Tibial nerve (tissue), 4 donors: ENCODE measurements at regions not wholly inside any gene's neighbourhood (a gene's known extent, or its start where the extent isn't known, plus 50 kb on each side); places are given as distances from the start of the nearest gene placed in this dataset.

ENCODE experiments used
- DNase-seq, 2 donors: peaks; one replicate each; pipeline ENCODE4 v3.0.0-alpha.2; 2019; ENCODE audit warnings: low spot score in 2 of 2
- H3K27ac ChIP-seq, 4 donors: fragments of 200-600 bp; sonication (generic) in 3 of 4; one replicate each; pipeline ENCODE4 v1.5.1; 2017 to 2019; ENCODE audit warnings: mild to moderate bottlenecking in 1 of 4
- H3K27me3 ChIP-seq, 2 donors: fragments of 200-600 bp; sonication (generic) in 1 of 2; one replicate each; pipeline versions ENCODE4 v1.5.1 to v1.6.0; 2017 to 2019
- H3K36me3 ChIP-seq, 3 donors: fragments of 200-600 bp; sonication (generic); one replicate each; pipeline ENCODE4 v1.5.1; 2018 to 2019
- H3K4me1 ChIP-seq, 4 donors: fragments of 200-600 bp; sonication (generic) in 3 of 4; one replicate each; pipeline ENCODE4 v1.5.1; 2017 to 2019
- H3K4me3 ChIP-seq, 4 donors: fragments of 200-600 bp; sonication (generic) in 3 of 4; one replicate each; pipeline ENCODE4 v1.5.1; 2017 to 2019; ENCODE audit warnings: mild to moderate bottlenecking in 1 of 4, moderate library complexity in 1 of 4
- H3K9me3 ChIP-seq, 4 donors: fragments of 200-600 bp; sonication (generic) in 3 of 4; one replicate each; pipeline ENCODE4 v1.5.1; 2017 to 2019
- CTCF ChIP-seq, 5 experiments: fragments of 200-600 bp in 3 of 5; fragments of 450-650 bp in 2 of 5; sonication (generic) in 3 of 5; IDR thresholded peaks; one replicate each; pipeline ENCODE4 v1.5.1; 2016 to 2019; ENCODE audit warnings: antibody characterized with exemption in 5 of 5, mild to moderate bottlenecking in 3 of 5, moderate library complexity in 2 of 5
- EP300 ChIP-seq, 2 donors: sonication (generic); formaldehyde crosslinking; IDR thresholded peaks; one replicate each; pipeline ENCODE4 v1.6.1; 2017; ENCODE audit warnings: antibody characterized with exemption in 2 of 2, mild to moderate bottlenecking in 1 of 2
- POLR2A ChIP-seq, 2 donors: fragments of 450-650 bp; IDR thresholded peaks; one replicate each; pipeline ENCODE4 v1.6.1; 2017; ENCODE audit warnings: antibody characterized with exemption in 2 of 2, mild to moderate bottlenecking in 2 of 2, moderate library complexity in 2 of 2
- WGBS, 2 donors: methylation state at CpG; one replicate each; pipeline ENCODE4 v1.1.5; 2018; 5-methylcytosine and 5-hydroxymethylcytosine counted together

GRCh38 chr11:103619938-103620337, 416.5 kb upstream of the DDI1 start:
- Histone ChIP-seq H3K36me3 (no peaks in the 10 kb centered on the region), H3K9me3 (no peaks in the 10 kb centered on the region), H3K27me3 (no peaks in the 10 kb centered on the region), H3K27ac (no peak overlapping the region), H3K4me1 (no peaks in the 10 kb centered on the region), H3K4me3 (no peak overlapping the region)
- DNase-seq = no peak
- TF ChIP-seq POLR2A (IDR thresholded peaks at IDR 0.05) (no peak), EP300 (IDR thresholded peaks at IDR 0.05) (no peak), CTCF (IDR thresholded peaks at IDR 0.05) (no peak)
- 47 to 49% methylated on average over 2 of the region's 2 CpGs for WGBS, 2 donors

- Histone ChIP-seq H3K9me3 (no peaks in the 10 kb centered on the region), H3K27me3 (no peaks in the 10 kb centered on the region), H3K4me3 (no peak overlapping the region), H3K36me3 (no peaks in the 10 kb centered on the region), H3K4me1 (no peaks in the 10 kb centered on the region), H3K27ac (no peak overlapping the region)
- 75 to 83% methylated on average over 2 of the region's 2 CpGs for WGBS, 2 donors
- no peak for DNase-seq
- no peak for TF ChIP-seq EP300 (IDR thresholded peaks at IDR 0.05)
- no peak for TF ChIP-seq POLR2A (IDR thresholded peaks at IDR 0.05)
- TF ChIP-seq CTCF (IDR thresholded peaks at IDR 0.05) = no peak
Observed at GRCh38 chr11:103622296-103622695, 414.1 kb upstream of the DDI1 start.

GRCh38 chr11:103623933-103624332, 412.5 kb upstream of the DDI1 start:
- 77 to 87% methylated on average over 1 of the region's 1 CpG for WGBS, 2 donors
- Histone ChIP-seq H3K9me3 (no peaks in the 10 kb centered on the region), H3K27me3 (no peaks in the 10 kb centered on the region), H3K4me3 (no peak overlapping the region), H3K36me3 (no peaks in the 10 kb centered on the region), H3K27ac (no peak overlapping the region), H3K4me1 (no peaks in the 10 kb centered on the region)
- TF ChIP-seq POLR2A (IDR thresholded peaks at IDR 0.05) (no peak), EP300 (IDR thresholded peaks at IDR 0.05) (no peak), CTCF (IDR thresholded peaks at IDR 0.05) (no peak)
- no peak for DNase-seq

GRCh38 chr11:103624708-103625623, 411.5 kb upstream of the DDI1 start:
- H3K4me3 ChIP-seq = no peak overlapping the region
- 71 to 77% methylated on average over 5 of the region's 5 CpGs for WGBS, 2 donors
- TF ChIP-seq EP300 (IDR thresholded peaks at IDR 0.05) = no peak
- no peak for TF ChIP-seq CTCF (IDR thresholded peaks at IDR 0.05)
- H3K36me3 ChIP-seq = no peaks in the 10 kb centered on the region
- H3K27ac ChIP-seq = no peak overlapping the region
- DNase-seq = no peak
- H3K9me3 ChIP-seq = no peaks in the 10 kb centered on the region
- H3K4me1 ChIP-seq = no peaks in the 10 kb centered on the region
- no peaks in the 10 kb centered on the region for H3K27me3 ChIP-seq

- TF ChIP-seq CTCF (IDR thresholded peaks at IDR 0.05) (no peak), POLR2A (IDR thresholded peaks at IDR 0.05) (no peak), EP300 (IDR thresholded peaks at IDR 0.05) (no peak)
- Histone ChIP-seq H3K27me3 (no peaks in the 10 kb centered on the region), H3K36me3 (no peaks in the 10 kb centered on the region), H3K9me3 (no peaks in the 10 kb centered on the region), H3K4me3 (no peak overlapping the region), H3K27ac (no peak overlapping the region), H3K4me1 (no peaks in the 10 kb centered on the region)
- DNase-seq = no peak
- 0 to 5% methylated on average over 1 of the region's 1 CpG for WGBS, 2 donors
Observed at GRCh38 chr11:103625624-103625965, 410.8 kb upstream of the DDI1 start.
